Cardiac muscle cell (in vitro differentiated cells and primary cell): ENCODE measurements at regions not wholly inside any gene's neighbourhood (a gene's known extent, or its start where the extent isn't known, plus 50 kb on each side); places are given as distances from the start of the nearest gene placed in this dataset.
"Not testable (repeated sequence)": the region's sequence is repeated elsewhere in the genome, so short reads cannot be mapped to it uniquely, and the experiment has no call there.

Source experiments
- DNase-seq, 2 donors: peaks; one replicate each; pipeline versions ENCODE4 v3.0.0 to v3.0.0-alpha.2; 2010 to 2017; ENCODE audit warnings: low read depth in 1 of 2, low spot score in 1 of 2
- H3K27ac ChIP-seq: fragments of 200-600 bp; sonication (generic); 2 replicates; pipeline ENCODE4 v1.5.1; 2016
- H3K27me3 ChIP-seq: fragments of 200-600 bp; sonication (generic); 2 replicates; pipeline ENCODE4 v1.6.0; 2016; ENCODE audit warnings: control low read depth
- H3K36me3 ChIP-seq: fragments of 200-600 bp; sonication (generic); 2 replicates; pipeline ENCODE4 v1.5.1; 2016; ENCODE audit warnings: control low read depth
- H3K4me1 ChIP-seq: fragments of 200-600 bp; sonication (generic); 2 replicates; pipeline ENCODE4 v1.8.1; 2017; ENCODE audit warnings: low read depth, mild to moderate bottlenecking, mixed run types
- H3K4me3 ChIP-seq: fragments of 200-600 bp; sonication (generic); 2 replicates; pipeline ENCODE4 v1.5.1; 2016; ENCODE audit warnings: mild to moderate bottlenecking
- H3K9me3 ChIP-seq: fragments of 200-600 bp; sonication (generic); 2 replicates; pipeline ENCODE4 v1.5.1; 2017; ENCODE audit warnings: low read depth, mild to moderate bottlenecking, control low read depth
- TF ChIP-seq, protein P1 (sequence below): IDR thresholded peaks from 2 replicates; pipeline ENCODE4 v1.5.1; 2012; ENCODE audit warnings: low read depth, mild to moderate bottlenecking, low read length

GRCh38 chr13:72620874-72621273, 106.6 kb downstream of the MZT1 start:
- peaks cover 13% of the 10 kb centered on the region for H3K4me1 ChIP-seq
- H3K36me3 ChIP-seq = no peaks in the 10 kb centered on the region
- no peak overlapping the region for H3K4me3 ChIP-seq
- H3K27ac ChIP-seq = no peak overlapping the region
- DNase-seq = no peak
- no peaks in the 10 kb centered on the region for H3K9me3 ChIP-seq
- TF ChIP-seq, protein P1, sequence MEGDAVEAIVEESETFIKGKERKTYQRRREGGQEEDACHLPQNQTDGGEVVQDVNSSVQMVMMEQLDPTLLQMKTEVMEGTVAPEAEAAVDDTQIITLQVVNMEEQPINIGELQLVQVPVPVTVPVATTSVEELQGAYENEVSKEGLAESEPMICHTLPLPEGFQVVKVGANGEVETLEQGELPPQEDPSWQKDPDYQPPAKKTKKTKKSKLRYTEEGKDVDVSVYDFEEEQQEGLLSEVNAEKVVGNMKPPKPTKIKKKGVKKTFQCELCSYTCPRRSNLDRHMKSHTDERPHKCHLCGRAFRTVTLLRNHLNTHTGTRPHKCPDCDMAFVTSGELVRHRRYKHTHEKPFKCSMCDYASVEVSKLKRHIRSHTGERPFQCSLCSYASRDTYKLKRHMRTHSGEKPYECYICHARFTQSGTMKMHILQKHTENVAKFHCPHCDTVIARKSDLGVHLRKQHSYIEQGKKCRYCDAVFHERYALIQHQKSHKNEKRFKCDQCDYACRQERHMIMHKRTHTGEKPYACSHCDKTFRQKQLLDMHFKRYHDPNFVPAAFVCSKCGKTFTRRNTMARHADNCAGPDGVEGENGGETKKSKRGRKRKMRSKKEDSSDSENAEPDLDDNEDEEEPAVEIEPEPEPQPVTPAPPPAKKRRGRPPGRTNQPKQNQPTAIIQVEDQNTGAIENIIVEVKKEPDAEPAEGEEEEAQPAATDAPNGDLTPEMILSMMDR = no peak
- no peaks in the 10 kb centered on the region for H3K27me3 ChIP-seq

DNA sequence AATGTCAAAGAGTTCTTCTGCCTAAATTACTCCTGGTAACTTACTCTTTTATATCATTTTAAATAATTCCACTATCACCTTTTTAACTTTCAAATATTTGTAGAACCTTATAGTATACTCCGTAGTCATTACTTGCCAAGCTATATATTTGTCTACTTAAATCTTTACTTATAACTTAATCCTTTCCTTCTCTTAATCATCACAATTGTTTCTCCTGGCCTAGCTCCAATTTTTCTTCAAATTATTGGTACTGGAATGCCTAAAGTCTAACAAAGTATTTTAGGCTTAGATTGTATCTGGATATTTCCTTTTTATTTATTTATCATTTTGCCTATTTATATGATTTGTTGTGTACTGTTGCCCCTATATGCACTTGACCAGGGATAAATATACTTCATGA, 109.5 kb downstream of the MZT1 start:
- Histone ChIP-seq H3K9me3 (no peaks in the 10 kb centered on the region), H3K4me3 (no peak overlapping the region)
- TF ChIP-seq, protein P1 = no peak

DNA sequence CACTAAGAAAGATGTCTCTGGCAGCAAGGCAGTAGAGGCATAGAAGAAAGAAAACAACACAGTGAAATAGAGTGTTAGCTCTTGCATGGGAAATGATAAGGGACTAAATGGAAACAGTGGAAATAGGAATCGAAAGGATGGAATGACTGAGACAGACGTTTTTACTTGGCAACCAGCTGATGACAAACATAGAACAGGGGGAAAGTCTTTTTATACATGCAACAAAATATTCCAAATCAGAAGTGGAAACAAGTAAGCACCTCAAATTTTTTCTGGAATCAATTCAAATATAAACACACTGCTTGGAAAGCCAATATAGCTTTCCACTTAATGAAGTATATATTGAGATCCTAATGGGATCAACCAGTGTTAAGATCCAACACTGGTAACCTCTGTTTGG, 110.2 kb downstream of the MZT1 start:
- H3K27me3 ChIP-seq = no peaks in the 10 kb centered on the region
- no peak overlapping the region for H3K4me3 ChIP-seq
- no peaks in the 10 kb centered on the region for H3K9me3 ChIP-seq
- no peaks in the 10 kb centered on the region for H3K36me3 ChIP-seq
- no peak for DNase-seq
- TF ChIP-seq, protein P1 = no peak
- no peak overlapping the region for H3K27ac ChIP-seq
- H3K4me1 ChIP-seq = peaks cover 13% of the 10 kb centered on the region

More for the DNA sequence above, 109.5 kb downstream of the MZT1 start:
- DNase-seq = no peak
- no peaks in the 10 kb centered on the region for H3K27me3 ChIP-seq
- peaks cover 13% of the 10 kb centered on the region for H3K4me1 ChIP-seq
- no peak overlapping the region for H3K27ac ChIP-seq
- no peaks in the 10 kb centered on the region for H3K36me3 ChIP-seq

DNA sequence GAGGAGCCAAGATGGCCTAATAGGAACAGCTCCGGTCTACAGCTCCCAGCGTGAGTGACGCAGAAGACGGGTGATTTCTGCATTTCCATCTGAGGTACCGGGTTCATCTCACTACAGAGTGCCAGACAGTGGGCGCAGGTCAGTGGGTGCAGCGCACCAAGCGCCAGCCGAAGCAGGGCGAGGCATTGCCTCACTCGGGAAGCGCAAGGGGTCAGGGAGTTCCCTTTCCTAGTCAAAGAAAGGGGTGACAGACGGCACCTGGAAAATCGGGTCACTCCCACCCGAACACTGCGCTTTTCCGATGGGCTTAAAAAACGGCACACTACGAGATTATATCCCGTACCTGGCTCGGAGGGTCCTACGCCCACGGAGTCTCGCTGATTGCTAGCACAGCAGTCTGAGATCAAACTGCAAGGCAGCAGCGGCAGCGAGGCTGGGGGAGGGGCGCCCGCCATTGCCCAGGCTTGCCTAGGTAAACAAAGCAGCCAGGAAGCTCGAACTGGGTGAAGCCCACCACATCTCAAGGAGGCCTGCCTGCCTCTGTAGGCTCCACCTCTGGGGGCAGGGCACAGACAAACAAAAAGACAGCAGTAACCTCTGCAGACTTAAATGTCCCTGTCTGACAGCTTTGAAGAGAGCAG, 117.1 kb downstream of the MZT1 start:
- not testable (repeated sequence) for H3K9me3 ChIP-seq, H3K4me3 ChIP-seq, H3K36me3 ChIP-seq, H3K4me1 ChIP-seq, DNase-seq, H3K27me3 ChIP-seq, H3K27ac ChIP-seq

GRCh38 chr13:72599178-72599743, 128.2 kb downstream of the MZT1 start:
- Histone ChIP-seq H3K9me3 (no peaks in the 10 kb centered on the region), H3K4me3 (no peak overlapping the region), H3K27me3 (no peaks in the 10 kb centered on the region), H3K27ac (no peak overlapping the region), H3K36me3 (no peaks in the 10 kb centered on the region), H3K4me1 (no peaks in the 10 kb centered on the region)
- DNase-seq = no peak
- TF ChIP-seq, protein P1 = no peak

DNA sequence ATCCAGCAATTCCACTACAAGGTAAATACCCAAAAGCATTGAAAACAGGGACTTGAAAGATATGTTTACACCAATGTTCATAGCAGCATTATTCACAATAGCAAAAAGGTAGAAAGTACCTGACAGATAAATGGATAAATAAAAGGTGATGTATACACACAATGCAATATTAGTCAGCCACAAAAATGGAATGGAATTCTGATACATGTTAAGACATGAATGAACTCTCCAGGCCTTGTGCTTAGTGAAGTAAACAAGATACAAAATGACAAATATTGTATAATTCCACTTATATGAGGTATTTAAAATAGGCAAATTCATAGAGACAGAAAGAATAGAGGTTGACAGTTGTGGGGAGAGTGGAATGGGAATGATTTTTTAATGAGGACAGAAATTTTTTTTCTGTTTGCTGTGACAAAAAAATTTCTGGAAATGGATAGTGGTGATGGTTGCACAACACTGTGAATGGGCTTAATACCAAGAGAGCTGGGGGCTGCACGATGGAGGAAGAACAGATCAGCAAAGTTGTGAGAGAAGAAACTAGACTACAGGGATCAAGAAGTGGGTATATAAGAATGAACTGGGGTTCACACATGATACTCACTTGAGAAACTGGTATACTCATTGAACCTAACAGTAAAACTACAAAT, 137.2 kb downstream of the MZT1 start:
- no peaks in the 10 kb centered on the region for H3K27me3 ChIP-seq
- no peaks in the 10 kb centered on the region for H3K9me3 ChIP-seq
- no peak overlapping the region for H3K4me3 ChIP-seq
- TF ChIP-seq, protein P1 = no peak
- DNase-seq = no peak
- no peak overlapping the region for H3K27ac ChIP-seq
- no peaks in the 10 kb centered on the region for H3K36me3 ChIP-seq
- no peaks in the 10 kb centered on the region for H3K4me1 ChIP-seq
